Neural progenitor cell (in vitro differentiated cells): ENCODE measurements at regions not wholly inside any gene's neighbourhood (a gene's known extent, or its start where the extent isn't known, plus 50 kb on each side); places are given as distances from the start of the nearest gene placed in this dataset.
"Not testable (repeated sequence)": the region's sequence is repeated elsewhere in the genome, so short reads cannot be mapped to it uniquely, and the experiment has no call there.

Experiments used
- DNase-seq: peaks from one replicate; pipeline ENCODE4 v3.0.0-alpha.2; 2016; ENCODE audit warnings: low spot score
- H2AFZ ChIP-seq: fragments of 200-600 bp; sonication (generic); replicated peaks from 2 replicates; pipeline ENCODE4 v1.6.1; 2016; ENCODE audit warnings: antibody characterized with exemption
- H3F3A ChIP-seq: fragments of 200-600 bp; sonication (generic); 2 replicates; pipeline ENCODE4 v1.6.1; 2016; ENCODE audit warnings: antibody characterized with exemption, low read depth
- H3K27ac ChIP-seq: fragments of 200-600 bp; sonication (generic); 2 replicates; pipeline ENCODE4 v1.5.1; 2016; ENCODE audit warnings: mild to moderate bottlenecking
- H3K27me3 ChIP-seq: fragments of 200-600 bp; sonication (generic); 2 replicates; pipeline ENCODE4 v1.6.1; 2016; ENCODE audit warnings: mild to moderate bottlenecking, moderate library complexity
- H3K36me3 ChIP-seq: fragments of 200-600 bp; sonication (generic); 2 replicates; pipeline ENCODE4 v1.5.1; 2016
- H3K4me1 ChIP-seq: fragments of 200-600 bp; sonication (generic); 2 replicates; pipeline ENCODE4 v1.6.1; 2016; ENCODE audit warnings: mixed run types
- H3K4me2 ChIP-seq: fragments of 200-600 bp; sonication (generic); 2 replicates; pipeline ENCODE4 v1.6.1; 2016
- H3K4me3 ChIP-seq: fragments of 200-600 bp; sonication (generic); 2 replicates; pipeline ENCODE4 v1.5.1; 2016
- H3K79me2 ChIP-seq: fragments of 200-600 bp; sonication (generic); 2 replicates; pipeline ENCODE4 v1.6.1; 2016; ENCODE audit warnings: low read depth
- H3K9ac ChIP-seq: fragments of 200-600 bp; sonication (generic); 2 replicates; pipeline ENCODE4 v1.6.1; 2016
- H3K9me3 ChIP-seq: fragments of 200-600 bp; sonication (generic); 2 replicates; pipeline ENCODE4 v1.5.1; 2016; ENCODE audit warnings: low read depth
- H4K20me1 ChIP-seq: fragments of 200-600 bp; sonication (generic); 2 replicates; pipeline ENCODE4 v1.6.1; 2016; ENCODE audit warnings: low read depth
- H3K27ac Mint-ChIP-seq: 3 replicates; pipeline ENCODE4 v1.8.0; 2021; ENCODE audit warnings: mixed read lengths
- H3K27me3 Mint-ChIP-seq: 2 replicates; pipeline ENCODE4 v1.8.0; 2022; ENCODE audit warnings: low read depth, mild to moderate bottlenecking, inconsistent platforms, moderate library complexity, mixed read lengths; ENCODE audit not compliant: insufficient read depth
- H3K36me3 Mint-ChIP-seq: 3 replicates; pipeline ENCODE4 v1.8.0; 2021; ENCODE audit warnings: mixed read lengths
- H3K4me1 Mint-ChIP-seq: 3 replicates; pipeline ENCODE4 v1.8.0; 2021; ENCODE audit warnings: mixed read lengths
- H3K4me3 Mint-ChIP-seq: 3 replicates; pipeline ENCODE4 v1.8.0; 2021; ENCODE audit warnings: mild to moderate bottlenecking, moderate library complexity, mixed read lengths
- H3K9me3 Mint-ChIP-seq: 3 replicates; pipeline ENCODE4 v1.8.0; 2020; ENCODE audit warnings: mixed read lengths
- EZH2 ChIP-seq: fragments of 200-600 bp; sonication (generic); IDR thresholded peaks from 2 replicates; pipeline ENCODE4 v1.6.1; 2017; ENCODE audit warnings: antibody characterized with exemption, mild to moderate bottlenecking, moderate library complexity
- EZH2phosphoT487 ChIP-seq: fragments of 200-600 bp; sonication (generic); IDR thresholded peaks from 2 replicates; pipeline ENCODE4 v1.6.1; 2017; ENCODE audit warnings: antibody characterized with exemption
- TF ChIP-seq, protein P1 (sequence below): fragments of 200-600 bp; sonication (generic); IDR thresholded peaks from 2 replicates; pipeline ENCODE4 v1.5.1; 2017; ENCODE audit warnings: antibody characterized with exemption, mild to moderate bottlenecking

DNA sequence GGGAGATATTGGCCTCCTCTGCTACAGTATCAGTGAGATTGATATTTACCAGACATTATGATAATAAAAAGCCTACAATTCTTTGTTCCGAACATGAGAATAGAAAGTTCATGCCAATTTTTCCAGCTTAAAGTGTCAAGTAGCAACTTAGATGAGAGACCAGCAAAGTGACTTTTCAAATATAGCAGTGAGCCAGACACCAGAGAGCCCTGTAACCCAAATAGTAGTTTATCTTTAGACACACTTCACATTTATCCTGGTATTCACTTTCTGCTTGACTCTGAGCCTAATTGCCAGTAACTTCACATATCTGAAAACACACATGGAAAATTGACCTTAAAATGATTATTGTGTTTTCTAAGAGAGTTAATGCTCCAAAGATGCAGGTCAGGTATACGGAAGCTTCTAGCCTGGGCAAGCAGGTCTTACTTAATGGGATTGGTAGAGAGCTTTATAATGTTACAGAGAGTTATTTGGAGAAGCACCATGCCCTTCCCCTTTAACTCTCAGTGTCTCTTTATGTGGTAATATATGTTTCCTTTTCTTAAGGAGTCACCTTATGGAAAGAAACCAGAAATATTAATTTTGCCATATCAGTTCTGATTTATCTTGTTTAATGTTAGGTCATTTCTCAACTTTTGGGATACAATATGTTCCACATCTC lies 852.3 kb upstream of the CHORDC1 start:
- Mint-ChIP-seq H3K4me1 (no peaks in the 10 kb centered on the region), H3K36me3 (no peaks in the 10 kb centered on the region), H3K9me3 (peaks cover 4% of the 10 kb centered on the region), H3K27ac (no peak overlapping the region), H3K4me3 (no peak overlapping the region), H3K27me3 (no peaks in the 10 kb centered on the region)
- H3K4me2 ChIP-seq = no peak overlapping the region
- TF ChIP-seq EZH2 (no peak), EZH2phosphoT487 (no peak)
- TF ChIP-seq, protein P1, sequence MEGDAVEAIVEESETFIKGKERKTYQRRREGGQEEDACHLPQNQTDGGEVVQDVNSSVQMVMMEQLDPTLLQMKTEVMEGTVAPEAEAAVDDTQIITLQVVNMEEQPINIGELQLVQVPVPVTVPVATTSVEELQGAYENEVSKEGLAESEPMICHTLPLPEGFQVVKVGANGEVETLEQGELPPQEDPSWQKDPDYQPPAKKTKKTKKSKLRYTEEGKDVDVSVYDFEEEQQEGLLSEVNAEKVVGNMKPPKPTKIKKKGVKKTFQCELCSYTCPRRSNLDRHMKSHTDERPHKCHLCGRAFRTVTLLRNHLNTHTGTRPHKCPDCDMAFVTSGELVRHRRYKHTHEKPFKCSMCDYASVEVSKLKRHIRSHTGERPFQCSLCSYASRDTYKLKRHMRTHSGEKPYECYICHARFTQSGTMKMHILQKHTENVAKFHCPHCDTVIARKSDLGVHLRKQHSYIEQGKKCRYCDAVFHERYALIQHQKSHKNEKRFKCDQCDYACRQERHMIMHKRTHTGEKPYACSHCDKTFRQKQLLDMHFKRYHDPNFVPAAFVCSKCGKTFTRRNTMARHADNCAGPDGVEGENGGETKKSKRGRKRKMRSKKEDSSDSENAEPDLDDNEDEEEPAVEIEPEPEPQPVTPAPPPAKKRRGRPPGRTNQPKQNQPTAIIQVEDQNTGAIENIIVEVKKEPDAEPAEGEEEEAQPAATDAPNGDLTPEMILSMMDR = no peak
- no peaks in the 10 kb centered on the region for H4K20me1 ChIP-seq
- H3K27ac ChIP-seq = no peak overlapping the region
- no peaks in the 10 kb centered on the region for H3K9me3 ChIP-seq
- no peaks in the 10 kb centered on the region for H3K79me2 ChIP-seq
- H3K9ac ChIP-seq = no peak overlapping the region
- no peaks in the 10 kb centered on the region for H3F3A ChIP-seq
- H3K27me3 ChIP-seq = no peaks in the 10 kb centered on the region
- no peaks in the 10 kb centered on the region for H3K36me3 ChIP-seq
- no peaks in the 10 kb centered on the region for H3K4me1 ChIP-seq
- no peak for DNase-seq
- no peak overlapping the region for H2AFZ ChIP-seq
- H3K4me3 ChIP-seq = no peak overlapping the region

- Histone ChIP-seq H3K27ac (no peak overlapping the region), H3K79me2 (no peaks in the 10 kb centered on the region), H3K4me2 (no peak overlapping the region), H3K36me3 (no peaks in the 10 kb centered on the region), H3K9ac (no peak overlapping the region), H4K20me1 (no peaks in the 10 kb centered on the region), H2AFZ (no peak overlapping the region), H3K27me3 (no peaks in the 10 kb centered on the region), H3K4me1 (no peaks in the 10 kb centered on the region), H3K9me3 (no peaks in the 10 kb centered on the region), H3F3A (no peaks in the 10 kb centered on the region), H3K4me3 (no peak overlapping the region)
- DNase-seq = no peak
- Mint-ChIP-seq H3K36me3 (no peaks in the 10 kb centered on the region), H3K4me3 (no peak overlapping the region), H3K27ac (no peak overlapping the region), H3K9me3 (peaks cover 4% of the 10 kb centered on the region), H3K27me3 (no peaks in the 10 kb centered on the region), H3K4me1 (peaks cover 4% of the 10 kb centered on the region)
- TF ChIP-seq EZH2 (no peak), EZH2phosphoT487 (no peak)
- TF ChIP-seq, protein P1 = no peak
These were observed 844.8 kb upstream of the CHORDC1 start for GRCh38 chr11:91067666-91068065.

DNA sequence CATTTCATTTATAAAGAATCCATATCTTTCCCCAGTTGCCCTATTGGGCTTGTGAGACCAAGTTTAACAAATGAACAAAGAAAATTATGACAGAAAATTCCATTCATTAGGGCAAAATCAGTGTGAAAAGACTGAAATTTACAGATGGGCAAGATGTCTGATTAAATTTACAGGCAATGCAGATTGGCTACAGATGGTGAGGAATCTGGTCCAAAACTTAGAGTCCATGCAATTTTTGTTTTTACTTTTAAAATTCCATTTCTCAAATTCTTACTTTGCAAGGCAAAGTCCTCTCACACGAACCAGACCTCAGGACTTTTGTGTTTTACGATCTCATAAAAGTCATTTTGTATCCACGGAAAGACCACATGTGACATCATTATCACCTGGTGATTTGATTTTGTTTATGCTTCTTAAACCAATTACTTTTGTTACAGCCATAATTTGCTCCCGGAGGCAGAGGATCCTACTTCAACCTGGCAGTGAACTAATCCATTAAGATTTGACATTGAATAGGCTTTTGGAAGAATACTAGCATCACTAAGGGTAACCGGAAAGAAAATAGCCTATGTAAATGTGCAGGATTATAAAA lies 843.7 kb upstream of the CHORDC1 start:
- H3K4me2 ChIP-seq = no peak overlapping the region
- Mint-ChIP-seq H3K36me3 (no peaks in the 10 kb centered on the region), H3K27ac (no peak overlapping the region), H3K4me3 (no peak overlapping the region), H3K4me1 (peaks cover 4% of the 10 kb centered on the region), H3K9me3 (no peaks in the 10 kb centered on the region), H3K27me3 (no peaks in the 10 kb centered on the region)
- TF ChIP-seq EZH2 (no peak), EZH2phosphoT487 (no peak)
- TF ChIP-seq, protein P1 = no peak
- no peaks in the 10 kb centered on the region for H3K27me3 ChIP-seq
- H3F3A ChIP-seq = no peaks in the 10 kb centered on the region
- H3K4me3 ChIP-seq = no peak overlapping the region
- H2AFZ ChIP-seq = no peak overlapping the region
- H4K20me1 ChIP-seq = no peaks in the 10 kb centered on the region
- no peak for DNase-seq
- H3K4me1 ChIP-seq = no peaks in the 10 kb centered on the region
- no peaks in the 10 kb centered on the region for H3K9me3 ChIP-seq
- no peak overlapping the region for H3K27ac ChIP-seq
- no peaks in the 10 kb centered on the region for H3K79me2 ChIP-seq
- H3K36me3 ChIP-seq = no peaks in the 10 kb centered on the region
- no peak overlapping the region for H3K9ac ChIP-seq

- not testable (repeated sequence) for H2AFZ ChIP-seq, H3K36me3 ChIP-seq, H3F3A ChIP-seq, H3K4me2 ChIP-seq, H3K36me3 Mint-ChIP-seq, H3K79me2 ChIP-seq, H3K27ac Mint-ChIP-seq, H3K9ac ChIP-seq, H3K27ac ChIP-seq, H3K4me3 ChIP-seq, DNase-seq, H3K4me3 Mint-ChIP-seq, H3K4me1 ChIP-seq, H3K9me3 Mint-ChIP-seq, H3K9me3 ChIP-seq, H3K27me3 Mint-ChIP-seq, H4K20me1 ChIP-seq, H3K4me1 Mint-ChIP-seq, H3K27me3 ChIP-seq
These were observed 840.5 kb upstream of the CHORDC1 start for GRCh38 chr11:91063399-91063798.
